SHP77 (cell line): ENCODE measurements at regions not wholly inside any gene's neighbourhood (a gene's known extent, or its start where the extent isn't known, plus 50 kb on each side); places are given as distances from the start of the nearest gene placed in this dataset.
"Not testable (repeated sequence)": the region's sequence is repeated elsewhere in the genome, so short reads cannot be mapped to it uniquely, and the experiment has no call there.

Source experiments
- DNase-seq, 2 experiments: peaks; one replicate each; lab custom pipeline; 2025; lab: John Stamatoyannopoulos, UW

- DNase-seq: not testable (repeated sequence)
These were observed 219.6 kb downstream of the BAMBI start for GRCh38 chr10:28896791-28897409.

GRCh38 chr10:28897617-28898464, 220.5 kb downstream of the BAMBI start:
- DNase-seq: no peak

- DNase-seq: no peak
These were observed 224.9 kb downstream of the BAMBI start for GRCh38 chr10:28902215-28902614.

GRCh38 chr10:28903063-28903462, 225.7 kb downstream of the BAMBI start:
- DNase-seq: no peak

GRCh38 chr10:28903736-28904135, 226.4 kb downstream of the BAMBI start:
- no peak for DNase-seq

GRCh38 chr10:28905371-28905770, 228.1 kb downstream of the BAMBI start:
- DNase-seq: no peak

GRCh38 chr10:28906011-28906411, 228.7 kb downstream of the BAMBI start:
- DNase-seq: no peak

DNA sequence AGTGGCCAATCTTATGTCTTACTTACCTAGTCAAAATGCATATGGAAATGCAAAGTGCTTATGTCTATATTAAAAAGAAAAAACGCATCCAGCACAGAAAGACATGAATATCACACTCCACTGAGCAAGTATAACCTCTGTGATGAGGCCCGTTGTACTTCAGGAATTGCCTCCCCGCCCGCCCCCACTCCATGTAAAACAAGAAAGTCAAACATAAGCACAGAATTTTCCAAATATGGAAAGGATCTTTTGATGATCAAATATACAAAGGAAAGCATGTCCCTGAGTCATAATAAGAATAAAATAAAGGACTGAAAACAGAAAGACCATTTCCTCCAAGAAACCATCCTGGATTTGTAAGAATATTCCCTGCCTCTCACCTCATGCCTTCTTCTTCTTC, 229.1 kb downstream of the BAMBI start:
- no peak for DNase-seq

DNA sequence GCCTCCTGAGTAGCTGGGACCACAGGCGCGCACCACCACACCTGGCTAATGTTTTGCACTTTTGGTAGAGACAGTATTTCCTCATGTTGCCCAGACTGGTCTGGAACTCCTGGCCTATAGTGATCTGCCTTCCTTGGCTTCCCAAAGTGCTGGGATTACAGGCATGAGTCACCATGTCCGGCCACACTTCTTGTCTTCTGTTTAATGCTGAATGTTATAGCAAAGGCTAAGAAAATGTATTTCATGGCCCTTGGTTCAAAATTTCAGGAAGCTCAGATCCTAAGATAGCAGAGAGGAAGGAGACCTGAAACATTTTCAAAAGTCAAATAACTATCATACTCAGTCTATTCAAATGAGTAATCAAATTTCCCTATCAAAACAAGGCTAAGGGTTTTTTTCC, 229.6 kb downstream of the BAMBI start:
- no peak for DNase-seq

- no peak for DNase-seq
These were observed 232.6 kb downstream of the BAMBI start for GRCh38 chr10:28909875-28910274.

GRCh38 chr10:28910956-28911355, 233.6 kb downstream of the BAMBI start:
- no peak for DNase-seq

GRCh38 chr10:28911511-28911910, 234.2 kb downstream of the BAMBI start:
- DNase-seq: not testable (repeated sequence)

DNA sequence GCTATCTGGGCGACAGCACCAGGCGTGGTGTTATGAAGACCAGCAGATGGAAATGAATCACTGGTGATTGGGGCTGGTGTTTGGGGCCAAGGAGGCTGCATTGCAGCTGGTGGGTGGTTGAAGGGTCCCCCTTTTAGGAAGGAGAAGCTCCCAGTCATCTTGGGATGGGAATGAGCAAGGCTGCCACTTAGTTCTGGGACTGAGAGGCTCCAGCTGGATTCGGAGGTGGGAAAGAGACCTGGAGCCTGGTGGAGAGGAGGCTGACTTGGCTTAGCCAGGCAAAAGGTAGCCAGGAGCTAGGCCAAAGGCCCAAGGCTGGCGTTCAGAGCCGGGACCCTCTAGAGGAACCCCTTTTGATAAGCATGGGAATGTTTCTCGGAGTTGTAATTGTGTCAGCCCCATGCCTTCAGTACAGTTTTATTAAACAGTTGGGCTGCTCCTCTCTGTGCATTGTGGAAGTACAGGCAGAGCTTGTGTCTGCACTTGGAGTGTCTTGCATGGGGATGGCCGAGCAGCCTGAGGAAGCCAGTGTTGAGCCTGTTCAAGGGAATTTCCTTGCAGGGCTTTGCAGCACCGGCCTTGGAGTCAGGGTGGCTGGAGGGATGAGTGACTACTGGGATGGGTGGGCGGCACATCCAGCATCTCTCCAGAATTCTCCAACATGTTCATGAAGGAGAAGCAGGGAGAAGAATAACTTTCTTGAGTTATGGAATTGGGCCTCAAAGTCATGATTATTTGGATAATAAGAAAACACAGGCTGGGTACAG, 234.9 kb downstream of the BAMBI start:
- DNase-seq: no peak

DNA sequence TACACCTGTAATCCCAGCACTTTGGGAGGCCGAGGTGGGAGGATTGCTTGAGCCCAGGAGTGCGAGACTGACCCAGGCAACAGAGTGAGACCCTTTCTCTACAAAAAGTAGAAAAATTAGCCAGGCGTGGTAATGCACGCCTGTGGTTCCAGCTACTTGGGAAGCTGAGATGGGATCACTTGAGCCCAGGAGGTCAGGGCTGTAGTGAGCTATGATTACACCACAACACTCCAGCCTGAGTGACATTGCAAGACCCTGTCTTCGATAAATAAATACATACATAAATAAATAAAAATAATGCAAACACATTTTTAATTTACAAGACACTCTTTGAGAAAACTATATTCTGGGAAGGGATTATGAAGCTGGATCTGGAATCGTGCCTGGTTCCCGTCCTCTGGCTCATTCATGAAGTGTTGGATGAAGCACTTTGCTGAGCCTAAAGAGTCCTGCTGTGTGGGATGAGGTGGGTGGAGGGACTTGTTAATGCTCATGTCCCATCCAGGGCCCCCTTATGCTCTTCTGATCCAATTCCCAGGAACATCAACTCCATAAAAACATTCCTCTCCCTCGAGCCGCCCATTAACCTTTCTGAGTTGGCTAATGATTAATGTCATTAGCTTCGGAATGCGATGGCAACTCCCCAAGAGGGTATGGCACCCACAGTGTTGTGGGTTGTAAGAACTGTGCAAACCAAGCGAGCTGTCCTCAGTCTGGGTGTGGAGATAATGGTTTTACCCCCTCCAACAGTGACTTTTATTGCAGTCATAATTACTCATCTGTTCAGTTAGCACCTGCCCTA, 236.3 kb downstream of the BAMBI start:
- no peak for DNase-seq

DNA sequence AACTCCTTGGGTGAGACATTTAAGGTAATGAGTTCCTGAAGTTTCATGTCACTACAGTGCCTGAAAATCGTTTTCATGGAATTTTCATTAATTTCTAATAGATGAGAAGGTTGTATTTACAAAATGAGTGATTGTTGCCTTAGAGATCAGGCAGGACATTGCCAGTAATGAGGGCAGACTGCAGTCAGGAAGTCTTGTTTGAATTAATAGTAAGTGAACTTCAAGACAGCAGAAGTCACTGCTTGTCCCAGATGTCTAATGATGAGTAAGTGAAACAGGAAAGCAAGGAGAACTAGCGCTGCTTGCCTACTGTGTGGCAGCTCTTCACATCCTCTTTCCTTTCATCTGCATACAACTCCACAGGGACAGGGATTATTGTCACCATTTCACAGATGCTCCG, 237.4 kb downstream of the BAMBI start:
- no peak for DNase-seq

DNA sequence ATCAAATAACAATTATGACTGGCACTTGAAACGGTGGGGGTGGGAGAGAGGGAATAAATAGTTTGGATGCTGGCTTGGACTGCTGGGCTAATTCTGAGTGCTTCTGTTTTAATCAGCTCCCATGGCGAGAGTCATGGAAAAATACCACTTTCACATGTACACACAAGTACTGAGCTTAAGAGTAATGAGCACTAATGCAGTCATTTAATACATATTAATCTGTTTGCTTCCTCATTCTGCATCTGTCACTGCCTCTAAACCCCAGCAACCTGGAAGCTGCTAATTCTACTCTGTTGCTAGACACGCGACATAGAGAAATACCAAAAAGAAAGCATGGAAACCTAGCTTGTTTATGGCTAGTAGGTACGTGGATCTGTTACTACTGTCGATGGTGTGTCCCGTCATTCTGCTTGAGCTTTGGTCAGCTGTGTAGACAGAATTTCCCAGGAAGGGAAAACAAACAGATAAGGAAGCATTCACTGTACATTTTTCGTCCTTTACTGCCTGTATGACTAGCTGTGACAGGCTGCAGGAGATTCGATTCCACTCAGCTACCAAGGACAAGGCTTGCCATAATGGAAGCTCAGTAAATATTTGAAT, 238.8 kb downstream of the BAMBI start:
- DNase-seq: no peak

GRCh38 chr10:28920091-28920490, 242.8 kb downstream of the BAMBI start:
- no peak for DNase-seq

DNA sequence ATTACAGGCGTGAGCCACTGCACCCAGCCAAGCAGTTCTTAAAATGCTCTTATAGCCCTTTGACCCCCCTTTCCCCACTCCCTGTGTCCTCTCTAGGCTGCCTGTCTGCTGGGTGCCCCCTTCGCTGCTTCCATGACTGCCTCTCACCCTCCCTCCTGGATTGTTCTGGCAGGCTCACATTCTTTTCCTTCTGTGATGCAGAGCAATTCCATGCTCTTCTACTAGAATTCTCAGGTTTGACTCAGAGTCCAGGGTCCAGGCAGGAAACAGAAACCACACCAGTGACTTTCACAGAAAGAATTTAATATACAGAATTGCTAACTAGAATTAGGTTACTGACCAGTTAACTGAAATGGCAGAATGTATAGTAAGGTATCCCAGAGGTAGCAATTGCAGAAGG, 244.8 kb downstream of the BAMBI start:
- DNase-seq: no peak

DNA sequence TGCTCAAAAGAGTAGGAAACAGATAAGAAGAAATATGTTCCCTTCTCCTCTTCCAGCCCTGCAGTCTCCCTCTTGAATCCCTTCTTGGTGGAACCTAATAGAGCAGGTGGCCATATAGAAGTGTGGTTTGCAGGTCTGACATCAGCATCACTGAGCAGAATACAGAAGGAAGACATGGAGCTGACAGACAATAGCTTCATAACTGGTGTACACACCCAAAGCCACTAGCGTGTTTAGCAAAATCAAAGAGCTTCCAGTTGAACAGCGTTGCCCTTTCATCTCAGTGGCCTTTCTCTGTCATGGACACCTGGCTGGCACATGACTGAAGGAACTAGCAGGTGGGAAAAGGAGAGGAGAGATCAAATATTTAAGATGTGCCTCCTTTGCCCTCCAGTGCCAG, 245.5 kb downstream of the BAMBI start:
- DNase-seq: no peak

DNA sequence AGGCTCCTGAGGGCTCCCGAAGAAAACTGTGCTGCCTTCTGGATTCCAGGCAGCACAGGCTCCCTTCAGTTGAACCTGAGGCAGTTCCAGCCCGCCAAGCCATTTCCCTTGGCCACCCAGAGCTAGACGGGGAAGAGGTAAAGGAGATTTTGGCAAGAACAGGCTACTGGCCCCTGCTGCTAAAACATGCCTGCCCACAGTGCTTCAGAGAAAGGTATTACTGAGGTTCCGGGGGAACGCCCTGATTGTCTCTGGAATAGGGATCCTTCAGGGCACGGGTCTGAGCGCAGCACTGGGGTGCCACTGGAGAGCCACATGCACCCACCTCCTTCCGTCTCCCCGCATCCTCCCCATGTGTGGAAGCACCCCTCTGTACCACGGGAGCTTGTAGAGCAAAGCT, 247.4 kb downstream of the BAMBI start:
- no peak for DNase-seq

DNA sequence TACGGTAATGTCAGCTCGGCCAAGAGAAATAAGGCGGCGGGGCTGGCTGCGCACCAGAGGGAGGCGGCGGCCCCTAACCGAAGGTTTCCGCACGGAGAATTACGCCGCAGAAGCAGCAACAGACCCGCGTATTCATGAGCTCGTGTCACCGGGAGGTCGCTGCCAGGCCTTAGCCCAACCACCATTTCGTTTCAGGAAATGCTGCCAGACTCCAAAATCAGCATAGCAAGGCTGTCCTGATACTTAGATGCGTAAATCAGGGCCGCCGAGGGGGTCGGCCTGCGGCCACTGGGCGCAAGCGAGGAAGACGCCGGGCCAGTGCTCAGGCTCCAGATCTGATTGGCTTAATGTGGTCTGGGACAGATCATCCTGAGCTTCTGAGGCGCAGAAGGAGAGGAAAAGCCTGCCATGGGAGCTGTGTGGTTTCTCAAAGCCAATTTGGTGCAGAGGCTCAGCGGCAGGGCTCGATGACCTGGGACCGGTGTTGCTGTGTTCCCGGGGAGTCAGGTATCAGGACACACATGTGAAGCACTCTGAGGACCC, 247.9 kb downstream of the BAMBI start:
- DNase-seq: no peak
